ENCODE measurements at regions not wholly inside any gene's neighbourhood (a gene's known extent, or its start where the extent isn't known, plus 50 kb on each side); places are given as distances from the start of the nearest gene placed in this dataset.

DNA sequence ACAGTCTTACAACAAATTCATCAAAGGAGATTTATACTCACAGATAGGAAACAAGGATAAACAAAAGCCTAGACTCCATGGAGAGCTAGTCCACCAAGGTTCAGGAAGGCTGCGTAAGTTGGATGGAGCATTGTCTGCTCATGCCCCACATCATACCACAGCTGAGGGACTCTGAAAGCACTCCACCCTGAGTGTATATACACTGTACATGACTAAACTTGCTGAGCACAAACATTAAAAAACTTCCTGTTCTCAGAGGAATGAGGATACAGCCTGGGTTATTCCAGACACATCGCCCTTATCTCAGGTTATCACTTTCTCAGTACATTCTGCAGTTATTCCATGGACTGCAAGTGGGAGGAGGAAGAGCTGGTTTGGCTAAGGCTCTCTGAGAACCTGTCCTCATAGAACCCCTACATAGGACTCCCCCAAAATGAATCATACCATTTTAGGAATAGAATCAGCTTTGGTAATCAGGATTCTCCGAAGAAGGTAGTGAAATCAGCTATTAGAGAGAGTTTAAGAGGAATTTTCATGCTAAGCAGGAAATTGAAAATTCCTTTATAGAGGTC is 58.0 kb upstream of the PRMT6 start:
- intact Hi-C loops (cut with DNase I; ENCODE audit: low total_unique reads), result no loop called here
- TF ChIP-seq POLR2AphosphoS5 (IDR thresholded peaks at IDR 0.05), result no peak
- TF ChIP-seq CTCF (IDR thresholded peaks at IDR 0.05 in 8 of 11, conservative IDR thresholded peaks at IDR 0.05 in 3 of 11), result no peak
- no peak for TF ChIP-seq POLR2A (IDR thresholded peaks at IDR 0.05)
- WGBS, 5 donors, result 71 to 88% (median 78%) methylated on average over 3 of the region's 3 CpGs
- DNase-seq, result no peak
- Histone ChIP-seq H3K36me3 (no peaks in the 10 kb centered on the region), H3K4me1 (no peaks in the 10 kb centered on the region), H3K27me3 (replicated peaks in 1 of 7) (no peaks in the 10 kb centered on the region), H3K9me3 (peaks cover 0 to 15% (median 4%) of the 10 kb centered on the region in 8 donors), H3K27ac (no peak overlapping the region), H3K4me3 (no peak overlapping the region)

- Histone ChIP-seq H3K4me1 (no peaks in the 10 kb centered on the region), H3K4me3 (no peak overlapping the region), H3K36me3 (no peaks in the 10 kb centered on the region), H3K9me3 (peaks cover 0 to 9% (median 4%) of the 10 kb centered on the region in 8 donors), H3K27ac (no peak overlapping the region), H3K27me3 (replicated peaks in 1 of 7) (no peaks in the 10 kb centered on the region)
- DNase-seq, result no peak
- TF ChIP-seq CTCF (IDR thresholded peaks at IDR 0.05 in 8 of 11, conservative IDR thresholded peaks at IDR 0.05 in 3 of 11), result no peak
- intact Hi-C loops (cut with DNase I; ENCODE audit: low total_unique reads), result no loop called here
- 65 to 90% (median 74%) methylated on average over 2 of the region's 2 CpGs for WGBS, 5 donors
Measured at GRCh38 chr1:107000902-107001301, 55.6 kb upstream of the PRMT6 start.

DNA sequence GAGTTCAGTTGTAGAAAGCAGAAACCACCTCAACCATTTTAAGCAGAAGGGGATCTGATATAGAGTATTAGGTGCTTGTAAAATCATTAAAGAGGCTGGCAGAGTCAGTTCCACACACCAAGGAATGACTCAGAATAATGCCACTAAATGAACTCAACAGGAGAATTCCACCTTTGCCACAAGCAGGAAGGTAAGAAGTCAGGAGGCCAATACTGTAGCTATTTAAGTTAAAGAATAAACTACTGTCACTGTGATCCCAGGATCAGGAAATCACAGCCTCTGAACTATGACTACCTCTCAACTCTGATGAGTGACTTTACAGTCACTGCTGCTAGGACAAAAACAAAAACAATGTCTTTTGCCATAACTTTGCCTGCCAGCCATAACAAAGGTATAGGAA is 52.5 kb upstream of the PRMT6 start:
- H3K36me3 ChIP-seq, result no peaks in the 10 kb centered on the region
- intact Hi-C loops (cut with DNase I; ENCODE audit: low total_unique reads), result no loop called here
- H3K9me3 ChIP-seq, result no peaks in the 10 kb centered on the region
- no peak overlapping the region for H3K4me3 ChIP-seq
- no peak overlapping the region for H3K27ac ChIP-seq
- no peak for DNase-seq
- H3K27me3 ChIP-seq (replicated peaks in 1 of 7), result no peaks in the 10 kb centered on the region
- TF ChIP-seq POLR2A (IDR thresholded peaks at IDR 0.05) (no peak), CTCF (IDR thresholded peaks at IDR 0.05 in 8 of 11, conservative IDR thresholded peaks at IDR 0.05 in 3 of 11) (no peak), POLR2AphosphoS5 (IDR thresholded peaks at IDR 0.05) (no peak)
- no peaks in the 10 kb centered on the region for H3K4me1 ChIP-seq

DNA sequence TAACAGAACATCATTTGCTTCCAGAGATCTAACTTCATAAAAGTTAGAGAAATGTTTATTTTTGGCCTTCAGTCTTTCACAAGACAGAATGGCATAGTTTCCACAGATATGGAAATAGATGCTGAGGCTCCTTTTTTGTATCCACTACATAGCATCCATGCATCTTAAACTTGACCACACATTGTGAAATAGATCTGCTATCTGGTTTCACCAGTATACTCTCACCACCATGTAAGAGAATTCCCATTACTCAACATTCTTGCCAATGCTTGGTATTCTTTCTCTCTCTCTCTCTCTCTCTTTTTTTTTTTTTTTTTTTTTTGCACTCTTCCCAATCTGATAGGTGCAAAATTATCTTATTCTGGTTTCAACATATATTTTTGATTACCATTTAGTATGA is 52.1 kb upstream of the PRMT6 start:
- TF ChIP-seq POLR2AphosphoS5 (IDR thresholded peaks at IDR 0.05), result no peak
- H3K36me3 ChIP-seq, result no peaks in the 10 kb centered on the region
- H3K4me3 ChIP-seq, result no peak overlapping the region
- no peak for DNase-seq
- H3K4me1 ChIP-seq, result no peaks in the 10 kb centered on the region
- intact Hi-C loops (cut with DNase I; ENCODE audit: low total_unique reads), result no loop called here
- no peaks in the 10 kb centered on the region for H3K27me3 ChIP-seq (replicated peaks in 1 of 7)
- no peak overlapping the region for H3K27ac ChIP-seq
- H3K9me3 ChIP-seq, result no peaks in the 10 kb centered on the region

Small RNA genes in the stretch of these regions (small RNA-seq; reads per million reads assigned to genes)
- gene AL596327.1 (0 reads per million in 4 donors), gene SEPT2P1 (0 to 0.76 (median 0) reads per million in 4 donors)
